Psoas muscle (tissue), 7 donors: ENCODE measurements at regions not wholly inside any gene's neighbourhood (a gene's known extent, or its start where the extent isn't known, plus 50 kb on each side); places are given as distances from the start of the nearest gene placed in this dataset.

Source experiments
- ATAC-seq, 4 donors: fragments of 200-7000 bp; cut with Tn5 transposase; one replicate each; pipeline ENCODE4 v1.9.1; 2020; ENCODE audit warnings: moderate library complexity in 3 of 4, mild to moderate bottlenecking in 2 of 4
- DNase-seq, 2 donors: peaks; one replicate each; pipeline ENCODE4 v3.0.0-alpha.2; 2020
- H3K27ac ChIP-seq: fragments of 200-600 bp; one replicate; pipeline ENCODE4 v1.8.0; 2022
- H3K27me3 ChIP-seq, 3 donors: fragments of 200-600 bp in 1 of 3; one replicate each; pipeline versions ENCODE4 v1.6.1 to v1.8.0; 2013 to 2022; ENCODE audit warnings: low read length in 2 of 3, mild to moderate bottlenecking in 2 of 3, moderate library complexity in 1 of 3; ENCODE audit not compliant: insufficient read depth in 3 of 3
- H3K36me3 ChIP-seq, 2 donors: fragments of 200-600 bp in 1 of 2; one replicate each; pipeline versions ENCODE4 v1.6.1 to v1.8.0; 2013 to 2022; ENCODE audit warnings: low read depth in 1 of 2, mild to moderate bottlenecking in 1 of 2, moderate library complexity in 1 of 2; ENCODE audit not compliant: insufficient read depth in 1 of 2
- H3K4me1 ChIP-seq: fragments of 200-600 bp; one replicate; pipeline ENCODE4 v1.8.0; 2022
- H3K4me3 ChIP-seq: fragments of 200-600 bp; one replicate; pipeline ENCODE4 v1.8.0; 2022; ENCODE audit warnings: mild to moderate bottlenecking
- H3K9me3 ChIP-seq: fragments of 200-600 bp; one replicate; pipeline ENCODE4 v1.8.0; 2022
- WGBS, 3 donors: extraction: QIAGEN DNeasy Blood & Tissue Kit; methylation state at CpG; one replicate each; pipeline versions ENCODE4 v1.1.6 to v1.1.7; 2013; 5-methylcytosine and 5-hydroxymethylcytosine counted together
- intact Hi-C, 2 donors: fragments of 100-400 bp; cut with DNase I; formaldehyde crosslinking; loops; one replicate each; pipeline versions ENCODE4 v1.11.0 to v1.14.2; 2022
- TF ChIP-seq, protein P1 (sequence below): fragments of 200-600 bp; IDR thresholded peaks from one replicate; pipeline ENCODE4 v1.8.0; 2022; ENCODE audit warnings: antibody characterized with exemption
- donor health status: healthy with polysubstance abuse.
- donor health status: DM: no; HTN: no; CAD: no; lungs with moderate emphysema.
- donor health status: Bipolar disorder and iron deficiency.
- donor health status: healthy.
- donor health status: DM: yes; HTN: yes; CAD: no.
- donor health status: DM: no; HTN: no; CAD: no.
- donor health status: DM: yes; HTN: yes; CAD: no.

GRCh38 chr10:130982802-130983201, 328.7 kb downstream of the TCERG1L start:
- Histone ChIP-seq H3K36me3 (no peaks in the 10 kb centered on the region), H3K4me1 (no peaks in the 10 kb centered on the region), H3K9me3 (no peaks in the 10 kb centered on the region), H3K27me3 (no peaks in the 10 kb centered on the region), H3K4me3 (no peak overlapping the region), H3K27ac (no peak overlapping the region)
- intact Hi-C loops, result no loop called here
- no peak for DNase-seq
- TF ChIP-seq, protein P1, sequence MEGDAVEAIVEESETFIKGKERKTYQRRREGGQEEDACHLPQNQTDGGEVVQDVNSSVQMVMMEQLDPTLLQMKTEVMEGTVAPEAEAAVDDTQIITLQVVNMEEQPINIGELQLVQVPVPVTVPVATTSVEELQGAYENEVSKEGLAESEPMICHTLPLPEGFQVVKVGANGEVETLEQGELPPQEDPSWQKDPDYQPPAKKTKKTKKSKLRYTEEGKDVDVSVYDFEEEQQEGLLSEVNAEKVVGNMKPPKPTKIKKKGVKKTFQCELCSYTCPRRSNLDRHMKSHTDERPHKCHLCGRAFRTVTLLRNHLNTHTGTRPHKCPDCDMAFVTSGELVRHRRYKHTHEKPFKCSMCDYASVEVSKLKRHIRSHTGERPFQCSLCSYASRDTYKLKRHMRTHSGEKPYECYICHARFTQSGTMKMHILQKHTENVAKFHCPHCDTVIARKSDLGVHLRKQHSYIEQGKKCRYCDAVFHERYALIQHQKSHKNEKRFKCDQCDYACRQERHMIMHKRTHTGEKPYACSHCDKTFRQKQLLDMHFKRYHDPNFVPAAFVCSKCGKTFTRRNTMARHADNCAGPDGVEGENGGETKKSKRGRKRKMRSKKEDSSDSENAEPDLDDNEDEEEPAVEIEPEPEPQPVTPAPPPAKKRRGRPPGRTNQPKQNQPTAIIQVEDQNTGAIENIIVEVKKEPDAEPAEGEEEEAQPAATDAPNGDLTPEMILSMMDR, result no peak
- no peak for ATAC-seq
- WGBS, 3 donors, result 64 to 96% (median 93%) methylated on average over 1 of the region's 1 CpG

DNA sequence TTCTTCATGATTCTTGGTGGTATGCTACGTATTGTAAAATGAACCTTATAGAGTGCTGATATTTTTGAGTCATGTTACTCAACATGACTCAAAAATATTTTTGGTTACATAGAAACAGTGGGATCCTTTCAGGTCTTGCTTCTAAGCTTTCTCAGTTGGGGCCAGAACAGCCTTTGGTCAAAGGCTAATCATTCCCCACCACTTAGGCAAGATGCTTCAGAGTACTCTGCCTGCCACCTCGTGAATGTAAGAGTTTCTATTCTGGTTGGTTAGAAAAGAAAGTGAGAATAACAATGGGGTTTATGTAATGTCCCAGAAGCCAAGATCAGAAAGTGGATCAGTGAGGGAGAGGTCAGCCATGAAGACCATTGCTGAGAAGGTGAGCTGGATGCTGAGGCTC, 327.8 kb downstream of the TCERG1L start:
- TF ChIP-seq, protein P1, result no peak
- 63 to 65% (median 63%) methylated on average over 2 of the region's 2 CpGs for whole genome bisulfite sequencing, 3 donors
- DNase-seq (no peak), ATAC-seq (no peak)
- intact Hi-C loops, result no loop called here
- no peak overlapping the region for H3K27ac ChIP-seq
- H3K27me3 ChIP-seq, result no peaks in the 10 kb centered on the region
- no peaks in the 10 kb centered on the region for H3K9me3 ChIP-seq
- no peaks in the 10 kb centered on the region for H3K4me1 ChIP-seq
- H3K4me3 ChIP-seq, result no peak overlapping the region
- H3K36me3 ChIP-seq, result no peaks in the 10 kb centered on the region

DNA sequence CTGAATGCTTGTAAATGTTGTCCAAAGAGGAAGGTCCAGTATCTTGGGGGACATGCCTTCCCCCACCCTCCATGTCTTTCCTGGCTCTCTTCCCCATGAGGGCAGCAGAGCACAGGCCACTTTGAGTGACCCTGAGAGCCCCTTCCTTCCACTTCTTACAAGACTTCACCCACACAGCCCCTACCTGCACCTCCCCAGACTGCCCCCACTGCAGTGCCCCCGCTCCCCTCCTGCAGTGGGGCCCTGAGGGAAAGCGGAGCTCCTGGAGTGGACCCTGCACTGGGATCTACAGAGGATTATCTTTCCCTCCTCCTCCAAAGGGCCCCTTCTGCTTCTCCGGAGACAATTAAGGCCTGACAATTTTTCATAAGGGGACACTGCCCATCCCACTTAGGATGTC, 326.8 kb downstream of the TCERG1L start:
- no peak for DNase-seq
- no peak overlapping the region for H3K4me3 ChIP-seq
- no peak overlapping the region for H3K27ac ChIP-seq
- no peaks in the 10 kb centered on the region for H3K36me3 ChIP-seq
- 69 to 82% (median 80%) methylated on average over 3 of the region's 3 CpGs for WGBS, 3 donors
- H3K4me1 ChIP-seq, result no peaks in the 10 kb centered on the region
- no peak for ATAC-seq
- TF ChIP-seq, protein P1, result no peak
- intact Hi-C loops, result no loop called here
- H3K27me3 ChIP-seq, result no peaks in the 10 kb centered on the region
- H3K9me3 ChIP-seq, result no peaks in the 10 kb centered on the region

GRCh38 chr10:130985158-130985753, 326.3 kb downstream of the TCERG1L start:
- intact Hi-C loops, result no loop called here
- DNase-seq (no peak), ATAC-seq (no peak)
- TF ChIP-seq, protein P1, result no peak
- no peaks in the 10 kb centered on the region for H3K27me3 ChIP-seq
- H3K36me3 ChIP-seq, result no peaks in the 10 kb centered on the region
- no peaks in the 10 kb centered on the region for H3K4me1 ChIP-seq
- no peaks in the 10 kb centered on the region for H3K9me3 ChIP-seq
- WGBS, 3 donors, result 84 to 87% (median 87%) methylated on average over 16 of the region's 16 CpGs
- H3K4me3 ChIP-seq, result no peak overlapping the region
- H3K27ac ChIP-seq, result no peak overlapping the region

DNA sequence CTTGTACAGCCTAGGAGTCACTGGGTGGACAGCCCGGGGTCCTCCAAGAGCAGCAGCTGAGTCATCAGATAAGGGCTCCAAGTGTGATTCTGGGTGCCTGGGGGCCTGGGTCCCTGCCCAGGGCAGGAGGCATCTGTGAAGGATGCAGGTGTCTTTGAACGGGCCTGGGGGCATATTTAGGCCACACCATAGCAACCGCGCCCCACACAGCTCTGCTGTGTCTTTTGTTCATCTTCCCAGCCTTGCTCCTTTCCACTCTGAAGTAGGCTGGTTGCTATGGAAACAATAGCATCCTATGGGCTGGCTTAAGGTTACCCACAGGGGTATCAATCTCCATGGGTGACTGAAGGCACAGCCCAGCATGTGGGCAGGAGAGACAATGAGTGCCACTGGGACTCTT, 324.7 kb downstream of the TCERG1L start:
- H3K27ac ChIP-seq, result no peak overlapping the region
- H3K4me1 ChIP-seq, result no peaks in the 10 kb centered on the region
- no peak for DNase-seq
- no peak overlapping the region for H3K4me3 ChIP-seq
- H3K27me3 ChIP-seq, result no peaks in the 10 kb centered on the region
- no peaks in the 10 kb centered on the region for H3K36me3 ChIP-seq
- WGBS, 3 donors, result 83 to 90% (median 86%) methylated on average over 4 of the region's 4 CpGs
- no peaks in the 10 kb centered on the region for H3K9me3 ChIP-seq
- intact Hi-C loops, result no loop called here
- TF ChIP-seq, protein P1, result no peak
- ATAC-seq, result no peak
